Lung microvascular endothelial cell (primary cell): ENCODE measurements at regions not wholly inside any gene's neighbourhood (a gene's known extent, or its start where the extent isn't known, plus 50 kb on each side); places are given as distances from the start of the nearest gene placed in this dataset.
A peak's percentile ranks its signal among the peaks of the same experiment; 100 is the strongest.
"Not testable (repeated sequence)": the region's sequence is repeated elsewhere in the genome, so short reads cannot be mapped to it uniquely, and the experiment has no call there.

Experiments
- DNase-seq, 2 donors: peaks; one replicate each; pipeline versions ENCODE4 v3.0.0 to v3.0.0-alpha.2; 2010; ENCODE audit warnings: low read depth in 2 of 2

DNA sequence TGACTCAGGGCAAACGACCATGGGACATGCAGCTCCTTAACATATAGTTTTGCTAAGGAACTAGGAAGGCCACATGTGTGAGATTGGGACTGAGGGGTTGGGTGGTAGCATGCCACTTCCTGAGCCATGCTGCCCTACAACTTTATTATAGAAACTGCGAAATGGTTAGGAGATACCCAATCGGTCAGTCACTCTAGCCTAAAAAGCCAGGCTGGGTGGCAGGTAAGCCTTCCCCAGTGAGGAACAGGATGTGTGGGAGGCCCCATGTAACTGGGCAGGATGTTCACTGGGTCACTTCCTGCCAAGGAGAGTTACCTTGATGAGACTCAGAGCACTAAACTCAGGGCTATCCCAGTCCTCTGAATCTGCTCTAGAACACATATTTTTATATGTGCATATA, 123.5 kb downstream of the MAP3K7 start:
- no peak for DNase-seq

DNA sequence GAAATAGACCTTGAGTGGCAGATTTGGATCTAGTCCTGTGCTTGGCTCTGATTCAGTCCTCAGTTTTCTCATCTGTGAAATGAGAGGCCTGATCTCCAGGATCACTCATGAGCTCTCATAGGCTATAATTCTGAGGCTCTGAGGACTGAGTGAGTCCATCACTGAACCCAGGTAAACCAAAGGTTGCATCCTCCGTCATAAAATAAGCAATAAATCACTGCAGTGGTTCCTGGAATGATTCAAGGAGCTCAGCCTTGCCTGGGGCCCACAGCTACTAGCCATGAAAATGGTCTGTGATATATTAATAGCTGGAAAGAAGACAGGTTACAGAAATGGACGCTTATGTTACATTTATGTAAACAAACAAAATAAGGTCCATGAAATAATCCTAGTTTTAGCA, 124.8 kb downstream of the MAP3K7 start:
- no peak for DNase-seq

DNA sequence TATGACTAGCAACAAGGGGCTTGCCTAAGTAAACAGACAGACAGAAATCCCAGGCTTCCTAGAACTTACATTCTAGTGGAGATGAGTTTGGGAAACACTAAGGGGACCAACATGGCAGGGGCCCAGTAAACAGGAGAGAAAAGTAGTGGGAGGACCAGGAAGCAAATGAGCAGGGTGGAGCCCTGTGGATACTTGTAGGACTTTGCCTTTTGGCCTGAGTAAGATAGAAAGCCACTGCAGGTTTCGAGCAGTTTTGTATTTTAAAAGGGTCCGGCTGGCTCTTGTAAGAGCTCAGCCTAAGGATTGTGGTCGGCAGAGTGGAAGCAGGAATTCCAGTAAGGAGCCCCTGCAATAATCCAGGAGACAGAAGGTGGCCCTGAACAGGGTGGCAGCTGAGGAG, 125.5 kb downstream of the MAP3K7 start:
- DNase-seq: no peak

DNA sequence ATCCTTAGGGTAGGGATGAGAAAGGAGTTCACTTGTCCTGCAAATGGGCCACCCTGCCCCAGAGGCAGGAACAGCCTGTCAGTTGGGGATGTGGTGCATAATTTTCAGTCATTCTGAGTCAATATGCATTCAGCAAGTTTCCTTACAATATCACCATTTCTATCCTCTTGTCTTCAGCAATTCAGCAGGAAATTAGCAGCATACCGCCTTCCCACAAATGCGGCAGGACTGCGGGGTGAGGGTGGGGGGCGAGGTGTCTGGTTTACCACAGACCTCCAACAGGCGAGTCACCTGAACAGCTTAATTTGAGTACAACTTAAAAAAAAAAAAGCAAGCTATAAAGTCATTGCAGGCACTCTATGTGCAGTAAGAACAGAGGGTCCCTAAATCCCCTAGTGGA, 126.8 kb downstream of the MAP3K7 start:
- no peak for DNase-seq

DNA sequence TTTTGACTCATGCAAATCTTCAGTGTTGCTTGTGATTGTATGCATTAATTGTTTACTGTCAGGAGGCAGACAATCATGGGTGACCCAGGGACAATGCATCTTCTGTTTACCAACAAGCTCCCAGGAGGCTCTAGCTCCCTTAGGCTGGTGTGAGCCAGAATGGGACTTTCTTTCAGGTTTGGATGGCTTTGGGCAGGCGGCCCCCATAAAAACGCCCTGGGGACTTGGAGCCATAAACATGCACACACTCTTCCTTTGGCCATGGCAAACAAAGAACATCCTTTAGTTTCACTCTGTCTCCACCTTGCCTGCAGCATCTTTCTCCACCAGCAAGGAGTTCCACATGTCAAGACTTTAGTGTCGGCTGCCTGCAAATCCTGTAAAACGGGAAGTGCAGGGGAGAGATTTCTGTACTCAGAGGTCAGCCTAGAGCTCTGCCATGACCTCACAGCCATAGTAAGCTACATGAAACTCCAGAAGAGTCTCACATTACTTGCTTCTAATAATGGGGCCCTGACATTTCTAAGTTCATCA, 127.6 kb downstream of the MAP3K7 start:
- no peak for DNase-seq

DNA sequence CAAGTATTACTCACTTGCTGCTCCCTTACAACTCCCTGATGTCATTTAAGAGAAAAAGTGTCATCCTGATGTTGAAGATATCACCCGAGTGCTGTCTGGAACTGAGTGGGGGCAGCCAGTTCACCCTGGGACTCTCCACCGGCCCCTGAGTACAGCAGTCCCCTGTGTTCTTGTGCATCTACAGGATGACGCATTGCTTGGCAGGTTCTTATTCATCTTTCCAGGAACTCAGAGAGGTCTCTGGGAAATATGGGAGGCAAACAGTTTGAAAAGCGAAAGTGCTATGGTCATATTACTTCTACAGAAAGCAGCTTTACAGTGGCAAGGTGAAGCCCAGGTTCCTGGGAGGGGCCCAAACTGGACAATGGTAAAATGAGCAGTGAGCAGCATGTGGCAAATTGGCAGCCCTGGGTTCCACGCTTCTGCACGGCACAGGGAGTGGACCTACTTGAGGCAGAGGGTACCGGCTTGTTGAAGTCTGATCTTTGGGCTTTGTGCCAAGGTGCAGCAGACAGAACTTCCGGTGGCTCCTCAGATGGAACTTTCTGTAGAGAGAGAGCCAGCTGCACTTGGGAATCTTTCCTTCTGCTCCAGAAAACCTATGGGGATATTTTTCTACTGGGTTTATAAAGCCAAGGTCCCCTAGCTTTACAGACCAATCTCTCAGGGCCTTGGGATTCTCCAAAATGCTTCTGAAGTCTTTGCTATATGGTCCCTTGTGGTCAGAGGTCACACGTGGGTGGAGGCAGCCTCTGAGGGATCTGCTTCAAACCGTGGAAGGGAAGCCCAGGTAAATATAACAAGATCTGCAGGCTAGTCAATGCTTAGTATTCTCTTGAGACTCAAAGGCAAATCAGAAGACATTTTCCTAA, 128.3 kb downstream of the MAP3K7 start:
- DNase-seq: peak in 1 of 2 donors; percentile 54

DNA sequence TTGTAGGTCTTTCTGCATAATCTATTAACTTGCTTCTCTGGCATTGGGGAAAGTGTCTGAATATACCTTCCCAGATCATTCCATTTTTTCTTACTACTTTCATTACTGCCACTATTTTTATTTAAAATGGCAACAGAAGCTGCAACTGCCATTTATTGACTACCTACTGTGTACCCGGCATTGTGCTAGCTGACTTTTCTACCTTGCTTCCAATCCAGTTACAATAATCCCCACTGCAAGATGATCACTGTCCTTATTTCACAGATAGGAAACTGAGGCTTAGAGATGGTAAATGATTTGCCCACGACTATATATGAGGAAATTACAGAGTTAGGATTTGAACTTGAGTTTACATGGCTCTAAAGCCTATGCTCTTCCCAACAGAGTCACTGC, 129.0 kb downstream of the MAP3K7 start:
- no peak for DNase-seq

DNA sequence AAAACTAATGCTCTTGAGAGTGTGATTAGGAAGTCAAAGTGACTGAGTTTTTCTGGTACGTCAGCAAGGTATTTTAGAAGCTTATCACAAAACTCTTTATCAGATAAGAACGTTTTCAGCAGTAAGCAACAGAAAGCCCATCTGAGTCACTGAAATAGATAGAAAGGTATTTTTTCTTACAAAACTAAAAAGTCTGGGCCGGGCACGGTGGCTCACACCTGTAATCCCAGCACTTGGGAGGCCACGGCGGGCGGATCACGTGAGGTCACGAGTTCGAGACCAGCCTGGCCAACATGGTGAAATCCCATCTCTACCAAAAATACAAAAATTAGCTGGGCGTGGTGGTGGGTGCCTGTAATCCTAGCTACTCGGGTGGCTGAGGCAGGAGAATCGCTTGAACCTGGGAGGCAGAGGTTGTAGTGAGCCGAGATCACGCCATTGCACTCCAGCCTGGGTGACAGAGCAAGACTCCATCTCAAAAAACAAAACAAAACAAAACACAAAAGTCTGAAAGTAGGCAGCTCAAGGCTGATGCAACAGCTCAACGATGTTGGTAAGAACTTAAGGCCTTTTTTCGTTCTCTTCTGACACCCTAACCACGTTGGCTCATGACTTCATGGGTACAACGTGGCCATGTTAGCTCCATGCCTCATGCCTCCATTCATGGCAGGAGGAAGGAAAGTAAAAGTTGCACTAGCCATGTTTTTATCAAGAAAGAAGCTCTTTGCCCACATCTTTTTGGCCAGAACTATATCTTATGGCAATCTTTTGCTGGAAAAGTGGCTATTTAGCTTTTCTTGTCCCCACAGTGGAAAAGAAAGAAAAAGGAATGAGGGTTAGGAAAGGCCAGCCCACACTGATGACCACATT, 129.6 kb downstream of the MAP3K7 start:
- not testable (repeated sequence) for DNase-seq

DNA sequence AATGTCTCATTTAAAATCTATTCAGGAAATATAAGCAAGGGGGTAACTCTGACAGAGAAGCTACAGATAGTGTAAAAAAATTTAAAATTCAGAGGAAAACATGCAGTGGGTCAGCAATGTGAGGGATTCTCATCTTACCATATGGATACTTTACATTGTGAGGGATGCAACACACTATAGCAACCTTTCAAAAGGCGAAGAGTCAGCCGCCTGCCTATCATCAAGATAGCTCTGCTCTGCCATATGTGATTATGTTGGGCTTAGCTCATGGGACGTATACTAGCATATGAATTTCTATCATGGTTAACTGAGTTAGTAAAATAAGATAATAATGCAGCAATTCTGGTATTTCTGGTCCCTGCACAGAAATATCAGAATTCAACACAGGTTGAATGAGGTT, 130.9 kb downstream of the MAP3K7 start:
- DNase-seq: no peak

DNA sequence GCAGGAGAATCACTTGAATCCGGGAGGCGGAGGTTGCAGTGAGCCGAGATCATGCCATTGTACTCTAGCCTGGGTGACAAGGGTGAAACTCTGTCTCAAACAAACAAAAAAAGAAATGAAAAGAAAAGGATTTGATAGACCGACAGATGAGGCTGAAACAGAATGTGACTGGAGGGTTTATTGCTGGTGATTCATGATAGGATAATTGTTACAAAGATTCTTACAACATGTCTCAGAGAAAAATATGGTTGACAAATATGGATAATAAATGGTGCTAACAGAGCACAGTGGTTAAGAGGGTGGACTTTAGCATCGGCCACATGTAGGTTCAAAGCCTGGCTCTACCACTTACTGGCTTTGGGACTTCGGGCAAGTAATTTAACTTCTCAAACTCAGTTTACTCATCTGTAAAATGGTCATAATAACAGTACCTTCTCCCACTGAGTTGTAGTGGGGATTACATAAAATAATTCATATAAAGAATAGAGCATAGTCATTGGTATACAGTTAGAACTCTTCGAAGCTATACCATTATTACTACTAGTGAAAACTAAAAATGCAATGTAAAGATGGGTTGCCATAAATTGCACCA, 131.9 kb downstream of the MAP3K7 start:
- no peak for DNase-seq

DNA sequence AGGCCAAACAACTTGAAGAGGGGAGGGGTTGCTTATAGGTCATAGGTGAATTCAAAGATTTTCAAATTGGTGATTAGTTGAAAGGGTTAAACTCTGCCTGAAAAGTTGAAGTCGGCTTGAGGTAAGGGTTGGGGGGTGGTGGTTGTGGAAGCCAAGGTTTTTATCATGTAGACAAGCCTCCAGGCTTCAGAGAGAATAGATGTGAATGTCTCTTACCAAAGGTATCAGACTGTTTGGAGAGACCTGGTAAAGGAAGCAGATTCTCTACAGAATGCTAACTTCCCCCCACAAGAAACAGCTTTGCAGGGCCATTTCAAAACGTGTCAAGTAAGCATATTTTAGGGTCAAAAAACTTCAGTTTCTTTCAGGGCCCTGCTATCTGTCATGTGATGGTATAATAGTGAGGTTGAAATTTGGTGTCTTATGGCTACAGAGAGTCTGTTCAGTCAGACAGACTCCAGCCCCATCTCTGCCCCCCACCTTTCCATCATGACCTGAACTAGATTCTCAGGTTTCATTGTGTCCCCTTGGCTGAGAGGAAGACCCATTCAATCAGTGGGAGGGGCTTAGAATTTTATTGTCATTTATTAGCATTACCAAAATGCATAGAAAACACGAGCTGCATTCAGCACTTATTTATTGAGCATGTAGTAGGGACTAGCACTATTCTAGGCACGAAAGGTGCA, 136.5 kb downstream of the MAP3K7 start:
- no peak for DNase-seq

DNA sequence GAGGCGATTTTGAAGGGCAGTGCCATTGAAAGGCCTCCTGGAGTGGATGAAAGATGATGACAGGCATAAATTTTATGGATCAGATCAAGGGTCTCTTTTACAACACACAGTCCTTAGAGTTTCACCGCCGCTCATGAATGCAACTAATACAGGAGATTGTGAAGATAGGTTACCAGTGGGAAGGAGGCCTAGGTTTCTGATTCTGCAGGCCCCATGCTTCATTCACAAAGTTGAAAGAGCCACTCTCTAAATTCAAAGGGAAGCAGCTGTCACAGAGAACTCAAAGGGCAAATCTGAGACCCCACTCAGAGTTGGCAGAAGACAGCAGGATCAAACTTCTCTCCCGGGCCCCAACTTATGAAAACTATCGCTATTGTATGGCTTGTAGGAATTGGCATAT, 137.6 kb downstream of the MAP3K7 start:
- no peak for DNase-seq

DNA sequence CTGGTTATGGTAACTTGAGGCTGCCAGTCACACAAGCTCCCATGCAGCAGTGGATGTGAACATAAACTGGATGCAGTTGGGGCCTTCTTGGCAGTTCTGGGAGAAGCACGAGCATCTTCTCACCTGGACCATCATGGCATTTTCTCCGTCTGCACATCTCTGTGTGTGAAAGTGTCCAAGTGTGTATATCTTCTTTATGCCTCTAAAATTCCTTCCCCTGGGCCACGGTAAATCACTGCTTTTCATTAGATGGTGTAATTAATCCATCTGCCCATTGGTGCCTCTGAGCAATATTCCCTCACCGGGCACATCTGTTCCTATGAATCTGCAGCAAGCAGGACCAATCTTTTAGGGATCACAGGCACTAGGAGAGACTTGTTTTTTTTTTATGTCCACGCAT, 138.0 kb downstream of the MAP3K7 start:
- DNase-seq: no peak

DNA sequence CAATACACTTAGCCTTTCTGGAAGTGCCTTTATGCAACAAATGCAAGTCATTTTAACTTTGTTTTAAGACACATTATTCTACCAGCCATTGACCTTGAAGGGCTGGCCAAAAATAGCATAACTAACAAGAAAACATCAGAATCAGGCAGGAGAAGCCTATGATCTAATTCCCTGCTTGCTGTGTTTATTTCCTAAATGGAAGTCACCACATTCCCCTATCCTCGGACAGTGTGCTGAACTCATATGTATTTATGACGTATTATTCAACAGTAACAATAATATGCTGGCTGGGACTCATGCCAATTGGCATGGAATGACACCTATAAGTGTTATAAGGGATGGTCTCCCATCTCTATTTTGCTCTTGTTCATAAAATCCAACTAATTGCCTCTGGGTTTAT, 140.7 kb downstream of the MAP3K7 start:
- DNase-seq: peak; percentile 14 to 77

DNA sequence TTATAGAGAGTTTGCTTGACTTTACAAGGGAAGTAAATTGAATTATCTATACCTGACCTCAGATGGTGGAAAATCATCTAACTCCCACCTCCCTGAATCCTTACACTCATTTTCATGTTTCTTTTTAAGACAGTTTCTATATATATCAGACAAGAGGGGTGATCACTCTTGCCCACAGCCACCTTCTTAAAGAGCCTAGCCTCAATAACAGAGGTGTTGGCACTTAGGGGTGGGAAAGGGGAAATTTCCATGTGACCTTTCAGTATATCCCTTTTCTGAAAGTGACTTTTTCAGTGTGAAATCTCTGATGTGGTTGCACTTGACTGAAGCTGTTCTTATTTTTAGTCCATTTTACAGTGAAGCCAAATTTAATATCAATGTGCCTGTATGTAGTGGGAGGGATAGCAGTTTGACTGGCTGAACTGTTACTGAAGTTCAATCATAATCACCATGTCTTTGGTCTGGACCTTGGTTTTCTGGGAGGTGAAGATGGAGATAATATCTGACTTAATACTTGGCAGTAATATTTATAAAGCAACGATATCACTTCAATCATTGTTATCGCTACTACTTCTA, 141.3 kb downstream of the MAP3K7 start:
- DNase-seq: no peak

DNA sequence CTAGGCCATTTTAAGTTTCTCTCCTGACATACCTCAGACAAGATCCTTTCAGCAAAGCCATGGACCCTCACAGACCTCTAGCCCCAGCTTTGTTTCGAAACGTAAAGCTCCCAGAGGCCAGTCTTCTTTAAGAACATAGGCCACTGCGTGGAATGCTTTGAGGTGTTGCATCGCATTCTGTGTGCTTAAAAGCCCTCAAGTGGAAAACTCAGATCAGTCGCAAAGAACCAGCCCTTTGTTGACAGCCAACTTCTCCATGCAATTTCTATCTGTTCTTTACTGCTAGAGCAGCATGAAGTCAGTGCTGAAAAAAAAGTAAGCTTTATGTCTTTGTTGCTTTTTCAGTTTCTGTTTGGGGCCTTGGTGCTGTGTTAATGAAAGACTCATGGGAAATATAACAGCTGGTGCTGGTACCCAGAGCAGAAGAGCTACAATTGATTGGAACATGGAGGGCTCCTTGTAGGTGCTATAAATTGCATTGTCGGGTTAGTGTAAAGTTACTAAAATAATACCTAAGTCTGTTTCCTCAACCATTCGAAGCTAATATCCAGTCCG, 142.6 kb downstream of the MAP3K7 start:
- DNase-seq: no peak

DNA sequence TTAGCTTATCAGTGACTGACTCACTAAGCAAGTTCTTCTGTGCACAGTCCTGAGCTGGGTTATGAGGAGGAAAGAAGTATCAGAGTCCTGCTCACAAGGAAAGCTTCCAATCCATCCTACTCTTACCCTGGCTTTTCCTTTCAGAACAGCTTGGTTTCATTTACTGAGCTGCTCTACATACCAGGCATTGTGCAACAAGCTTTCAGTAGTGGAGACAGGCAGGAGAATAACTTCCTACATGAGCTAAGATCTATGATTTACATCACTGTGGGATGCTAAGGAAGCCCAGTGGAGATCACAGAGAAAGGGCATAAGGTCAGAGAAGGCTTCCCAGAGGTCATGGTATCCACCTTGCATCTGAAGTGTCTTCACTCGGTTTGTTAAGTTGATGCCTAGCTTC, 144.5 kb downstream of the MAP3K7 start:
- DNase-seq: no peak

DNA sequence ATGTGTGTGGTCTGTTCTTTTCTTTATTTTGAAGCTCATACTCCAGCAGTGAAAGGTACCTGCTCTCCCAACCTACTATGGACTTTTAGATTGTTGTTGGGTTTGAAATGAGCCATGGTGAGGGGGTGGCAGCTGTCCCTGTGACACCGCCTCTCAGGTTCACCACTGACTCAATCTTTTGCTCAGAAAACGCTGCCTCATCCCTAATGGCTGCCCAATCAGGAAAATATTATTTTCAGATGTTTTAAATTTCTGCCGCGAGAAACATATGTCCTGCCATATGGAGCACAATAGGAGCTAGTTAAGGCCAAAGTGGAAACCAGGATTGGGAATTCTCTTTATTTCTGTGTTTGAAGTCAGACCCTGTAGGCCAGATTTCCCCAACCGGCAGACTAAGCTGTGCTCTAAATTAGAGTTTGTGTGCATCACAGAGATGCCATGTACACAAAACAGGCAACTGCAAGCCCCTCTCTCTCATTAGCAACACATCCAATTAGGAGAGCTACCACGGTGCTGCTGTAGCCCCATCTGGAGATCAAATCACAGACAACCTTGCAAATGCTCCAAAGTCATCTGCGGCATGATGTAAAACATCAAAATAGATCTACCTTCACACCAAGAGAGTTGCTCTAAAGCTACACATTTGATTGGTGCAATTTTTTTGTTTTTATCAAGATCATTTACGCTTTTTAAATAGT, 144.1 kb upstream of the BACH2 start:
- DNase-seq: no peak

DNA sequence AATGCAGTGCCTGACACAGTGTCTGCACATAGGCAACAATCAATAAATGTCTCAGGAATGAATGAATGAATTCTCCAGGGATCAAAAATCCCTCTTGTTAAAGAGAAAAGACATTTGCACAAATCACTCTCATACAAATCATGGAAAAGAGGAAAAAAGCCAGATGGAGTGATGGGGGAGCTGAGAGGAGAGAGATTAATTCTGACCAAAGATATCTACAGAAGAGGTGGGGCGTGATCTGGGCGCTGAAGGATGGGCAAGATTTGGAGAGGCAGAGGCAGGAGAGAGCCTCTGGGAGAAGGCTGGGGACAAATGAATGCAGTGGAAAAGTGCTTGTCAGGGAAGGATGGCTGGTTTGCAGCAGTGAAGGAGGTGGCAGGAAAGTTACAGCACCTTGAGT, 142.9 kb upstream of the BACH2 start:
- no peak for DNase-seq

DNA sequence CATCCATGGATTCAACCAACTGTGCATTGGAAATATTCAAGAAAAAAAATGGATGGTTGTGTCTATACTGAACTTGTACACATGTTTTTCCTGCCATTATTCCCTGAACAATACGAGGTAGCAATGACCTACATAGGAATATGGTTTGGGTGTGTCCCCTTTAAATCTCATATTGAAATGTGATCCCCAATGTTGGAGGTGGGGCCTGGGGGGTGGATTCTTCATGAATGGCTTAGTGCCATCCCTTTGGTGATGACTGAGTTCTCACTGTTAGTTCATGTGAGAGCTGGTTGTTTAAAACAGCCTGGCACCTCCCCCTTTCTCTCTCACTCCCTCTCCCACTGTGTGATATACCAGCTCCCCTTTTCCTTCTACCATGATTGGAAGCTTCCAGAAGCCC, 139.8 kb upstream of the BACH2 start:
- DNase-seq: no peak
